H9 (cell line): ENCODE measurements at regions not wholly inside any gene's neighbourhood (a gene's known extent, or its start where the extent isn't known, plus 50 kb on each side); places are given as distances from the start of the nearest gene placed in this dataset.

Source experiments
- DNase-seq: peaks from one replicate; pipeline ENCODE4 v3.0.0-alpha.2; 2017
- H2AFZ ChIP-seq: one replicate; pipeline ENCODE4 v1.6.1; 2013; ENCODE audit warnings: mild to moderate bottlenecking, low read length, control low read depth, moderate library complexity
- H2AK5ac ChIP-seq: 2 replicates; pipeline ENCODE4 v1.6.1; 2013; ENCODE audit warnings: low read length, control low read depth, mixed read lengths; ENCODE audit not compliant: insufficient read length
- H2BK120ac ChIP-seq: one replicate; pipeline ENCODE4 v1.6.1; 2013; ENCODE audit warnings: low read depth, mild to moderate bottlenecking, low read length, control low read depth, inconsistent platforms; ENCODE audit not compliant: poor library complexity, severe bottlenecking
- H2BK12ac ChIP-seq: 2 replicates; pipeline ENCODE4 v1.6.1; 2013; ENCODE audit warnings: low read length, control low read depth, mixed read lengths, low read depth; ENCODE audit not compliant: insufficient read length
- H2BK15ac ChIP-seq: 2 replicates; pipeline ENCODE4 v1.6.1; 2013; ENCODE audit warnings: low read depth, low read length, control low read depth
- H2BK20ac ChIP-seq: one replicate; pipeline ENCODE4 v1.6.1; 2013; ENCODE audit warnings: low read depth, mild to moderate bottlenecking, low read length, control low read depth, inconsistent platforms; ENCODE audit not compliant: poor library complexity, severe bottlenecking
- H2BK5ac ChIP-seq: 2 replicates; pipeline ENCODE4 v1.6.1; 2013; ENCODE audit warnings: low read length, control low read depth, mixed read lengths; ENCODE audit not compliant: insufficient read length
- H3K14ac ChIP-seq: 2 replicates; pipeline ENCODE4 v1.6.1; 2013; ENCODE audit warnings: low read length, control low read depth; ENCODE audit not compliant: insufficient read depth
- H3K18ac ChIP-seq: 2 replicates; pipeline ENCODE4 v1.6.1; 2013; ENCODE audit warnings: low read depth, mild to moderate bottlenecking, mixed read lengths, low read length, control low read depth; ENCODE audit not compliant: insufficient read length
- H3K23ac ChIP-seq: 2 replicates; pipeline ENCODE4 v1.6.1; 2013; ENCODE audit warnings: low read length, control low read depth, mixed read lengths, low read depth; ENCODE audit not compliant: insufficient read length
- H3K23me2 ChIP-seq: 2 replicates; pipeline ENCODE4 v1.6.1; 2013; ENCODE audit warnings: low read depth, mild to moderate bottlenecking, mixed read lengths, low read length, control low read depth; ENCODE audit not compliant: insufficient read length, poor library complexity, severe bottlenecking
- H3K27ac ChIP-seq: 2 replicates; pipeline ENCODE4 v1.5.1; 2013; ENCODE audit warnings: low read length, control low read depth, mixed read lengths, low read depth; ENCODE audit not compliant: insufficient read length
- H3K27me3 ChIP-seq: 2 replicates; pipeline ENCODE4 v1.6.1; 2013; ENCODE audit warnings: low read length, control low read depth, inconsistent platforms; ENCODE audit not compliant: insufficient read depth
- H3K4ac ChIP-seq: 2 replicates; pipeline ENCODE4 v1.6.1; 2013; ENCODE audit warnings: low read depth, mild to moderate bottlenecking, control low read depth, inconsistent platforms, low read length, moderate library complexity
- H3K4me1 ChIP-seq: 2 replicates; pipeline ENCODE4 v1.6.1; 2013; ENCODE audit warnings: low read length, control low read depth, inconsistent platforms; ENCODE audit not compliant: insufficient read depth
- H3K4me2 ChIP-seq: 2 replicates; pipeline ENCODE4 v1.6.1; 2013; ENCODE audit warnings: low read length, control low read depth, mixed read lengths; ENCODE audit not compliant: insufficient read length, insufficient read depth
- H3K56ac ChIP-seq: 2 replicates; pipeline ENCODE4 v1.6.1; 2013; ENCODE audit warnings: low read depth, mild to moderate bottlenecking, mixed read lengths, low read length, control low read depth; ENCODE audit not compliant: insufficient read length
- H3K79me1 ChIP-seq: 2 replicates; pipeline ENCODE4 v1.6.1; 2013; ENCODE audit warnings: low read depth, mild to moderate bottlenecking, moderate library complexity, low read length, control low read depth, inconsistent platforms; ENCODE audit not compliant: insufficient read depth, poor library complexity, severe bottlenecking
- H3K79me2 ChIP-seq: 2 replicates; pipeline ENCODE4 v1.6.1; 2013; ENCODE audit warnings: low read length, control low read depth, inconsistent platforms; ENCODE audit not compliant: insufficient read depth
- H3K9ac ChIP-seq: 2 replicates; pipeline ENCODE4 v1.6.1; 2013; ENCODE audit warnings: low read length, control low read depth, mixed read lengths; ENCODE audit not compliant: insufficient read length; ENCODE audit errors: extremely low read depth
- H3K9me3 ChIP-seq: one replicate; pipeline ENCODE4 v1.6.1; 2013; ENCODE audit warnings: low read depth, low read length, inconsistent platforms; ENCODE audit not compliant: control insufficient read depth
- H3T11ph ChIP-seq: one replicate; pipeline ENCODE4 v1.6.1; 2013; ENCODE audit warnings: mild to moderate bottlenecking, low read length, control low read depth, inconsistent platforms
- H4K20me1 ChIP-seq: one replicate; pipeline ENCODE4 v1.6.1; 2013; ENCODE audit not compliant: control insufficient read depth, insufficient read length, insufficient read depth
- H4K5ac ChIP-seq: 2 replicates; pipeline ENCODE4 v1.6.1; 2013; ENCODE audit warnings: low read depth, mild to moderate bottlenecking, mixed read lengths, low read length, control low read depth; ENCODE audit not compliant: insufficient read length
- H4K8ac ChIP-seq: replicated peaks from 2 replicates; pipeline ENCODE4 v1.6.1; 2013; ENCODE audit warnings: low read length, control low read depth, mixed read lengths, low read depth; ENCODE audit not compliant: insufficient read length
- H4K91ac ChIP-seq: 2 replicates; pipeline ENCODE4 v1.6.1; 2013; ENCODE audit warnings: low read depth, mild to moderate bottlenecking, moderate library complexity, mixed read lengths, low read length, control low read depth; ENCODE audit not compliant: insufficient read length
- H3K27ac Mint-ChIP-seq, 3 experiments: 2 replicates in 2 of 3; 3 replicates in 1 of 3; pipeline ENCODE4 v1.8.0; 2020 to 2021; ENCODE audit warnings: mixed read lengths in 3 of 3, mild to moderate bottlenecking in 1 of 3, moderate library complexity in 1 of 3
- H3K27me3 Mint-ChIP-seq: 2 replicates; pipeline ENCODE4 v1.8.0; 2021; ENCODE audit warnings: low read depth, mild to moderate bottlenecking, moderate library complexity, mixed read lengths
- H3K36me3 Mint-ChIP-seq, 3 experiments: 2 replicates in 2 of 3; 3 replicates in 1 of 3; pipeline ENCODE4 v1.8.0; 2020 to 2021; ENCODE audit warnings: low read depth in 3 of 3, mixed read lengths in 3 of 3; ENCODE audit not compliant: insufficient read depth in 1 of 3
- H3K4me1 Mint-ChIP-seq, 2 experiments: 2 replicates each; pipeline ENCODE4 v1.8.0; 2020; ENCODE audit warnings: mixed read lengths in 2 of 2
- H3K4me3 Mint-ChIP-seq, 2 experiments: 2 replicates in 1 of 2; 3 replicates in 1 of 2; pipeline ENCODE4 v1.8.0; 2020 to 2021; ENCODE audit warnings: mild to moderate bottlenecking in 2 of 2, mixed read lengths in 2 of 2, moderate library complexity in 1 of 2
- H3K9me3 Mint-ChIP-seq, 2 experiments: 2 replicates in 1 of 2; 3 replicates in 1 of 2; pipeline ENCODE4 v1.8.0; 2020; ENCODE audit warnings: mild to moderate bottlenecking in 2 of 2, mixed read lengths in 2 of 2, moderate library complexity in 1 of 2
- CTCF ChIP-seq: fragments of 200-600 bp; sonication (generic); conservative IDR thresholded peaks from 3 replicates; pipeline ENCODE4 v1.8.0; 2021; ENCODE audit warnings: antibody characterized with exemption, mild to moderate bottlenecking
- WGBS: extraction: QIAGEN DNeasy Blood & Tissue Kit; methylation state at CpG from one replicate; pipeline ENCODE4 v1.1.7; 2013; ENCODE audit warnings: missing lambda C conversion rate, low lambda C conversion rate, mixed read lengths; ENCODE audit not compliant: insufficient read length; ENCODE audit errors: extremely low coverage; 5-methylcytosine and 5-hydroxymethylcytosine counted together

- Histone ChIP-seq H4K91ac (no peak overlapping the region), H2BK15ac (no peak overlapping the region), H2AFZ (no peak overlapping the region), H3K27me3 (no peaks in the 10 kb centered on the region), H2BK20ac (no peak overlapping the region), H3K4me2 (no peak overlapping the region), H3K23ac (no peak overlapping the region), H2BK5ac (no peak overlapping the region), H4K20me1 (no peaks in the 10 kb centered on the region), H3K56ac (no peak overlapping the region), H2AK5ac (no peak overlapping the region), H3K27ac (no peak overlapping the region), H3K79me1 (no peaks in the 10 kb centered on the region), H2BK120ac (no peak overlapping the region), H3K4me1 (no peaks in the 10 kb centered on the region; the same call in 1 of the 2 replicates), H3K79me2 (no peaks in the 10 kb centered on the region), H3K14ac (no peak overlapping the region), H3T11ph (no peak overlapping the region), H2BK12ac (no peak overlapping the region), H4K8ac (no peak overlapping the region), H3K9ac (no peak overlapping the region), H4K5ac (no peak overlapping the region), H3K18ac (no peak overlapping the region), H3K4ac (no peak overlapping the region), H3K9me3 (no peaks in the 10 kb centered on the region), H3K23me2 (no peaks in the 10 kb centered on the region)
- Mint-ChIP-seq H3K27me3 (no peaks in the 10 kb centered on the region), H3K4me1 (peaks cover 0 to 7% of the 10 kb centered on the region in 2 experiments; a peak in 2 of 4 replicates), H3K36me3 (no peaks in the 10 kb centered on the region), H3K27ac (no peak overlapping the region), H3K4me3 (no peak overlapping the region), H3K9me3 (no peaks in the 10 kb centered on the region)
- TF ChIP-seq CTCF: no peak
- WGBS: no CpG with 5 or more reads among the region's 4 CpGs
- no peak for DNase-seq
These were observed 368.9 kb upstream of the PLSCR5 start for GRCh38 chr3:146974001-146974400.
